Effector memory CD8-positive, alpha-beta T cell (primary cell): ENCODE measurements at regions not wholly inside any gene's neighbourhood (a gene's known extent, or its start where the extent isn't known, plus 50 kb on each side); places are given as distances from the start of the nearest gene placed in this dataset.
A peak's percentile ranks its signal among the peaks of the same experiment; 100 is the strongest.

ENCODE experiments used
- ATAC-seq: fragments of 150-1000 bp; cut with Tn5 transposase; replicated peaks from 2 replicates; pipeline ENCODE4 v1.10.0; 2021; ENCODE audit warnings: mild to moderate bottlenecking, moderate library complexity
- DNase-seq, 3 experiments: peaks; one replicate each; pipeline ENCODE4 v3.0.0; 2021
- H3K27ac Mint-ChIP-seq, 2 donors: one replicate each; pipeline ENCODE4 v1.8.0; 2022; ENCODE audit warnings: mild to moderate bottlenecking in 2 of 2, mixed read lengths in 2 of 2, moderate library complexity in 2 of 2
- H3K27me3 Mint-ChIP-seq, 2 donors: one replicate each; pipeline ENCODE4 v1.8.0; 2022; ENCODE audit warnings: mixed read lengths in 2 of 2
- H3K36me3 Mint-ChIP-seq: one replicate; pipeline ENCODE4 v1.8.0; 2022; ENCODE audit warnings: mild to moderate bottlenecking, moderate library complexity, mixed read lengths; ENCODE audit not compliant: insufficient read depth
- H3K4me1 Mint-ChIP-seq, 2 donors: one replicate each; pipeline ENCODE4 v1.8.0; 2022; ENCODE audit warnings: low read depth in 2 of 2, mixed read lengths in 2 of 2
- H3K4me3 Mint-ChIP-seq, 2 donors: one replicate each; pipeline ENCODE4 v1.8.0; 2022; ENCODE audit warnings: mild to moderate bottlenecking in 2 of 2, mixed read lengths in 2 of 2, moderate library complexity in 2 of 2
- H3K9me3 Mint-ChIP-seq, 2 donors: one replicate each; pipeline ENCODE4 v1.8.0; 2022; ENCODE audit warnings: mixed read lengths in 2 of 2

DNA sequence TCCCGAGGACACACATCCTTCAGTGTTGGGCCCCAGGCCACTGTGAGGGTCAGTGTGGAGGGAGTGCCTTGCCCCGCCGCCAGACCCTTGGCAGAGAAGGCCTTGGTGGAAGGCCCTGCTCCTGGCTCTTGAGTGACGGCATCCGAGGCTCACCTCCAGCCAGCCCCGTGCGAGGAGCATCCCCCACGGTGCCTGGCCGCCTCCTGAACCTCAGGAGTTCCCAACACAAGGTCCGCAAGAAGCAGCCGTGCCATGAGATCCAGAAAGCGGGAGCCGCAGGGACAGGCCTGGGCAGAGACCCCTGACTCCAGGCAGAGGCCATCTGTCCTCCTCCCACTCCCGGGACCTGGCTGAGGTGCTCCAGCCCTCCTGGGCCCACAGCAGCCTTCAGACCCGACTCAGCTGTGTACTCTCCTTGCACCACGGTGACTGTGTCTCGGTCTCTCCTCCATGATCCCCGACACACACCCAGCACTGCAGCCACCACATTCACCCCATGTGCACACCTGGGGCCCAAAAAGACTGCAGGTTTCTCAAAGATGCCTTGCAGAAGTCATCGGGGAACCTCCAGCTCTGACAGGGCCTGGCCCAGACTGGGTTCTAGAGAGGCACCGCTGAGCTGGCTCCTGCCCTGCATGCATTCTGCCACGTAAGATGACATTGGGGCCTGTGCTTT, 870.2 kb downstream of the BRD1 start:
- peaks cover 8 to 14% of the 10 kb centered on the region in 2 donors for H3K9me3 Mint-ChIP-seq
- peaks cover 0 to 1% of the 10 kb centered on the region in 2 donors for H3K4me1 Mint-ChIP-seq
- H3K27me3 Mint-ChIP-seq = peaks cover 16 to 33% of the 10 kb centered on the region in 2 donors
- H3K27ac Mint-ChIP-seq = peak overlapping the region in 1 of 2 donors; percentile 1
- ATAC-seq = no peak
- DNase-seq = no peak
- H3K36me3 Mint-ChIP-seq = no peaks in the 10 kb centered on the region
- H3K4me3 Mint-ChIP-seq = no peak overlapping the region

DNA sequence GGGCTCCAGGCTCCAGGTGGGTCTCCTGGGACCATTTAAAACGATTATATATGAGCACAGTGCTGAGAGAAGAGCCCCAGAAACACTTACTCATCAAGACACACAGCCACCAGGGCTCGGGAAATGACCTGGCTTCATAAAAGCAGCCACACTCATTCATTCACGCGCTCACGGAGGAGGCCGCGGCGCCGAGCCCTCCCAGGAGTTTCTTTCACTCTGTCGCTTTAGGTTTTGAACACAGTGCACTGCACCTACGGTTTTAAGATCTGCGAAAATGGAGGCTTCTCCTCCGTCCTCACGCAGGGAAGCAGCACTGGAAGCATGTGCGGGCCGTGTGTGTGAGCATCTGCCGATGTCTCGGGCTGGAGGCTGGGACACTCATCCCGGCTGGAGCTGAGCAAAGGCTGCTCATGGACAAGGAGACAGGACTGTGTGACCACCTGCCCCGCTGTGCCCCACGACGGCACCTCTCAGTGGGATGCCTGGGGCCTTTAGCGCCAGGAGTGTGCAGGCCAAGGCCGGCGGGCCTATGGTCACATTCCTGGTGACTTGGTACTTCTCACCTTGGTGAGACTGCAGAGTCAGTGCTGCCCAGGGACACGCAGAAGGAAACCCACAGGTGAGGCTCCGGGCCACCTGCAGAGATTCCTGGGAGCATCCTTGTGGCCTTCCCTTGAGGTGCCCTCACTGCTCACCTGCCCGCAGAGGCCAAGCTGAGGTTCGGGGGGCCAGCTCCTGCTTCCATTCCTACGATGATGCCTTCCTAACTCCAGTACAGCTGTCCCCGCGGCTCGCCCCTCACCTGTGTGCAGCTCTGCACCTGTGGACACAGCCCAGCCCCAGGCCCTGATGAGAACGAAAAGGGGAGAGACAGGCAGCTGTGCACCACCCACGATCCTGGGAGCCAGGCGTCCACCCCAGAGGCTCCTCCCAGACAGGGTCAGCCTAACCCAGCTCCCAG, 872.0 kb downstream of the BRD1 start:
- Mint-ChIP-seq H3K27ac (no peak overlapping the region), H3K27me3 (peaks cover 7 to 31% of the 10 kb centered on the region in 2 donors), H3K9me3 (peaks cover 8 to 14% of the 10 kb centered on the region in 2 donors), H3K4me3 (no peak overlapping the region), H3K36me3 (no peaks in the 10 kb centered on the region), H3K4me1 (peaks cover 0 to 1% of the 10 kb centered on the region in 2 donors)
- DNase-seq = no peak
- ATAC-seq = no peak

DNA sequence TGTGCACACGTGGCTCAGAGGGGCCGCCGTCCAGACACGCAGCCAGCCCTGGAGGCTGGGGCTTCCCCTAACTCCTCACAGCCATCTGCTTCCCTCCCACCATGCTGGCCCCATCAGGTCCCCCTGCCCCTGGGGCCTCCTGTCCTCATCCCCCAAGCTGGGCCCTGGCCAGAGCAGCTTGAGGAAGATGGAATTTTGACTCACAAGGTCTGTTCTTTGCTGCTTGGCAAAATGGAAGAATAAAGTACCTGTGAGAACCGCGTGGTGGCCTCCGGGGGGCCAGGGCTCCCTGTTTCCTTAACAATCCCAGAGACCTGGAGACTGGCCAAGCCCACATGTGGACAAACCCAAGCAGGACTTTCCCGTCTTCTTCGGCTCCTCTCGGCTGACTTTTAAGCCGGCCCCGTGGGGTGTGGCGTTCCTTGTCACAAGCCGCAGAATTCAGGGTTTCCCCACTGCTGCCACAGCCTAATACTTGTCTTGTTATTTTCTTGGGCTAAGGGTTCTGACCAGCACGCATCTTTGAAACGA, 872.8 kb downstream of the BRD1 start:
- Mint-ChIP-seq H3K27ac (no peak overlapping the region), H3K27me3 (peaks cover 9 to 31% of the 10 kb centered on the region in 2 donors), H3K9me3 (peaks cover 8 to 14% of the 10 kb centered on the region in 2 donors), H3K4me3 (no peak overlapping the region), H3K4me1 (peaks cover 0 to 1% of the 10 kb centered on the region in 2 donors), H3K36me3 (no peaks in the 10 kb centered on the region)
- DNase-seq (no peak), ATAC-seq (no peak)

- Mint-ChIP-seq H3K4me1 (peaks cover 0 to 1% of the 10 kb centered on the region in 2 donors), H3K36me3 (no peaks in the 10 kb centered on the region), H3K27ac (no peak overlapping the region), H3K9me3 (peaks cover 8 to 14% of the 10 kb centered on the region in 2 donors), H3K27me3 (peaks cover 14 to 31% of the 10 kb centered on the region in 2 donors), H3K4me3 (no peak overlapping the region)
- ATAC-seq (no peak), DNase-seq (no peak)
These were observed 873.8 kb downstream of the BRD1 start for GRCh38 chr22:48953830-48954229.

GRCh38 chr22:48953103-48953720, 874.5 kb downstream of the BRD1 start:
- ATAC-seq (no peak), DNase-seq (no peak)
- H3K27me3 Mint-ChIP-seq = peaks cover 14 to 31% of the 10 kb centered on the region in 2 donors
- H3K4me3 Mint-ChIP-seq = no peak overlapping the region
- peaks cover 0 to 1% of the 10 kb centered on the region in 2 donors for H3K4me1 Mint-ChIP-seq
- no peak overlapping the region for H3K27ac Mint-ChIP-seq
- H3K36me3 Mint-ChIP-seq = no peaks in the 10 kb centered on the region
- peaks cover 8 to 14% of the 10 kb centered on the region in 2 donors for H3K9me3 Mint-ChIP-seq

DNA sequence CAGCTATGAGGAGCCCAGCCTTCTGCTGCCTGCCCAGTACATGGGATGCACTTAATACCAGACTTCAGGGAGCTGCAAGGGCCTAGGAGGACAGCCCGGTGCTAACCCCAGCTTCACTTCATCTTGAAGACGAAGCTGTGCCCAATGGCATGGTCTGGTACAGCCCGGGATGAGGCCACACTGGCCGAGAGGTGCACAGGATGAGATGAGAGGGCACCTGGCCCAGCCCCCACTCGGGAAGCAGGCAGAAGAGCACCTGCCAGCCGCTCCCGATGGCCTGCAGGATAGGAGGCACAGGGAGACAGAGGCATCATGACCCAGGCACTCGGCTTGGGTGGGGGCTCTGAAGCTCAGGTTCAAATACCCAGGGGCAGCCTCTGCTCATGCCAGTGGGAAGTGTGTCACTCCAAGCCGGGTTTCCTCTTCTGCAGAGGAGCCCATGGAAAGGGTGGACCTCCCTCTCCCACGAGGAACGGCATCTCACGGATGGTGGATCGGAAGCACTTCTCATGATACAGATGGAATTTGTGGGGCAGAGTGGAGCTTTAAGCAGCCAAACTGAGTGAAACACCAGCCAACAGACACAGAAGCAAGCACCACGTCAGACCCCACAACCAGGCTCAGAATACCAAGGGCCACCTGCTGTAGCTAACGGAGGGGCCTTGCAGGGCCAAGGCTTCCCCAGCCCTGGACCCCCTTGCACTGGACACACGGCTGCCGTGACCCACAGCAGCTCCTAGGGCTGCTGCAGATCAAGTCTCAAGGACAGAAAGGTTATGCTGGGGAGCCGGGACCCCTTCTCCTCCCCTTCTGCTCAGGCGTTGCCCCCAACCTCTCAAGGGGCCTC, 875.2 kb downstream of the BRD1 start:
- ATAC-seq (no peak), DNase-seq (no peak)
- H3K27ac Mint-ChIP-seq = no peak overlapping the region

GRCh38 chr22:48951836-48952235, 875.8 kb downstream of the BRD1 start:
- no peak overlapping the region for H3K4me3 Mint-ChIP-seq
- ATAC-seq = no peak
- H3K36me3 Mint-ChIP-seq = no peaks in the 10 kb centered on the region
- peaks cover 6 to 9% of the 10 kb centered on the region in 2 donors for H3K9me3 Mint-ChIP-seq
- no peak for DNase-seq
- peaks cover 0 to under 1% of the 10 kb centered on the region in 2 donors for H3K4me1 Mint-ChIP-seq
- H3K27me3 Mint-ChIP-seq = peaks cover 14 to 31% of the 10 kb centered on the region in 2 donors
- H3K27ac Mint-ChIP-seq = no peak overlapping the region

More for the DNA sequence above, 875.2 kb downstream of the BRD1 start:
- Mint-ChIP-seq H3K4me3 (no peak overlapping the region), H3K36me3 (no peaks in the 10 kb centered on the region), H3K27me3 (peaks cover 14 to 31% of the 10 kb centered on the region in 2 donors), H3K9me3 (peaks cover 8 to 14% of the 10 kb centered on the region in 2 donors), H3K4me1 (peaks cover 0 to 1% of the 10 kb centered on the region in 2 donors)

GRCh38 chr22:48950151-48950915, 877.3 kb downstream of the BRD1 start:
- peaks cover 14 to 32% of the 10 kb centered on the region in 2 donors for H3K27me3 Mint-ChIP-seq
- H3K4me3 Mint-ChIP-seq = no peak overlapping the region
- H3K27ac Mint-ChIP-seq = no peak overlapping the region
- ATAC-seq = no peak
- H3K36me3 Mint-ChIP-seq = no peaks in the 10 kb centered on the region
- H3K9me3 Mint-ChIP-seq = no peaks in the 10 kb centered on the region
- H3K4me1 Mint-ChIP-seq = no peaks in the 10 kb centered on the region
- DNase-seq = no peak

DNA sequence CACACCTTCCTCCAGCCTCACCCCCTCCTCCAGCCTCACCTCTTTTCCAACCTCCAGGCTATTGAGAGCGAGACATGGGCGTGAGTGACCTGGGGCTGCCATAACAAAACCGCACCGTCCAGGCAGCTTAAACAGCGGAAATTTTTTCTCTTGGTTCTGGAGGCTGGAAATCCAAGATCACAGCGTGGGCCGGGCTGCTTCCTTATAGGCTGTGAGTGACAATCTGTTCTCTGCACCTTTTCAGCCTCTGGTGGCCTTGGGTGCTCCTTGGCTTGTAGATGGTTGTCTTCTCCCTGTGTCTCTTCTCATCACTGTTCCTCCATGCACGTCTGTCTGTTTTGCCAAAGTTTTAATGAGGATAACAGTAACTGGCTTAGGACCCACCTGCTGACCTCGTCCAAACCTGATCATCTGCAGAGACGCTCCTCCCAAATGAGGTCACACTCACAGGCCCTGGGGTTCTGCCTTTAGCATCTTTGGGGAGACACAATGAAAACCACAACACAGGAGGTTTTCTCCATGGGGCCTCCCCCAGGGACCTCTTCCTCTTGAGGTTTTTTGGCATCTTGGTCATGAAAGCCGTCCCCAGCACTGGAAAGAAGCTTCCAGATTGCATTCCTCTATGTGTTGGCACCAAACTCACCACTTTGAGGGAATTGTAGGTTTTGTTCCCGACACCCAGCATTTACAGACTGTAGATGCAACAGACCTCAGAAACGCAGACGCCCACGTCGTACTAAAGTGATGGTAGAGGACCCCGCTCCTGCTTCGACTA, 878.1 kb downstream of the BRD1 start:
- no peaks in the 10 kb centered on the region for H3K36me3 Mint-ChIP-seq
- H3K9me3 Mint-ChIP-seq = no peaks in the 10 kb centered on the region
- no peak for DNase-seq
- no peak overlapping the region for H3K4me3 Mint-ChIP-seq
- H3K4me1 Mint-ChIP-seq = no peaks in the 10 kb centered on the region
- H3K27ac Mint-ChIP-seq = no peak overlapping the region
- H3K27me3 Mint-ChIP-seq = peaks cover 18 to 39% of the 10 kb centered on the region in 2 donors
- no peak for ATAC-seq

- Mint-ChIP-seq H3K4me1 (no peaks in the 10 kb centered on the region), H3K27ac (no peak overlapping the region), H3K36me3 (no peaks in the 10 kb centered on the region), H3K27me3 (peaks cover 20 to 43% of the 10 kb centered on the region in 2 donors), H3K4me3 (no peak overlapping the region), H3K9me3 (no peaks in the 10 kb centered on the region)
- ATAC-seq (no peak), DNase-seq (no peak)
These were observed 879.0 kb downstream of the BRD1 start for GRCh38 chr22:48948575-48949170.

DNA sequence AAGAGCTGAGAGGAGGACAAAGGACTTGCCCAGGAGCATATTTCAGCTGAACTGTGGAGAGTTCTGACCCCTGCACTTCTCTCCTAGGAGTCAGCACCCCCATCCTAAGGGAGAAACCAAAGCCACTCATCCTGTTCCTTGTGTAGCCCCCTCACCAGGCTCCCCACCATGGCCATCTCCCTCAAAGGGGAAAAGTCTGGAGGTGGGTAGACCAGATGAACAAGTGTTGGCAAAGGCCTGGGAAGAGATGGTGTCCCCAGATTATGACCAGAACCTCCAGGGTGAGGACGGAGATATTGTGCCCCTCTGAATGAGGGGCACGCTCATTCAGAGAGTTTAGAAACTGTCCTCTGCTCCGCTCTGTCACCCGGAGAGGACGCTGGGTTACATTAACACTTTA, 880.0 kb downstream of the BRD1 start:
- H3K27me3 Mint-ChIP-seq = peaks cover 20 to 48% of the 10 kb centered on the region in 2 donors
- no peak for ATAC-seq

More for the DNA sequence above, 880.0 kb downstream of the BRD1 start:
- Mint-ChIP-seq H3K4me1 (no peaks in the 10 kb centered on the region), H3K9me3 (no peaks in the 10 kb centered on the region), H3K27ac (no peak overlapping the region), H3K36me3 (no peaks in the 10 kb centered on the region), H3K4me3 (no peak overlapping the region)
- DNase-seq = no peak
